Pancreas (tissue), 10 donors: ENCODE measurements at regions not wholly inside any gene's neighbourhood (a gene's known extent, or its start where the extent isn't known, plus 50 kb on each side); places are given as distances from the start of the nearest gene placed in this dataset.
"Not testable (repeated sequence)": the region's sequence is repeated elsewhere in the genome, so short reads cannot be mapped to it uniquely, and the experiment has no call there.

Experiments used
- ATAC-seq, 4 donors: fragments of 200-7000 bp; cut with Tn5 transposase; one replicate each; pipeline versions ENCODE4 v1.8.0 to v1.9.1; 2020; ENCODE audit warnings: mild to moderate bottlenecking in 4 of 4, moderate library complexity in 4 of 4
- DNase-seq, 6 donors: peaks; one replicate each; pipeline ENCODE4 v3.0.0-alpha.2; 2020
- FAIRE-seq: peaks from 2 replicates; lab custom pipeline; 2012; peaks lifted over from hg19 to GRCh38; lab: Jason Lieb, UNC
- H3K27ac ChIP-seq, 4 donors: fragments of 200-600 bp; sonication (generic); 1 replicate in 3 of 4; 2 replicates in 1 of 4; pipeline versions ENCODE4 v1.5.0 to v1.8.0; 2020
- H3K27me3 ChIP-seq, 4 donors: fragments of 200-600 bp; one replicate each; pipeline ENCODE4 v1.8.0; 2021
- H3K36me3 ChIP-seq, 3 donors: fragments of 200-600 bp; sonication (generic) in 1 of 3; one replicate each; pipeline versions ENCODE4 v1.5.0 to v1.8.0; 2020 to 2021
- H3K4me1 ChIP-seq, 3 donors: fragments of 200-600 bp; one replicate each; pipeline ENCODE4 v1.8.0; 2021
- H3K4me3 ChIP-seq, 4 donors: fragments of 200-600 bp; sonication (generic) in 2 of 4; one replicate each; pipeline versions ENCODE4 v1.5.0 to v1.8.0; 2020 to 2021
- H3K9me3 ChIP-seq, 4 donors: fragments of 200-600 bp; one replicate each; pipeline ENCODE4 v1.8.0; 2021
- WGBS, 2 donors: extraction: QIAGEN DNeasy Blood & Tissue Kit; methylation state at CpG; one replicate each; pipeline ENCODE4 v1.1.7; 2013; 5-methylcytosine and 5-hydroxymethylcytosine counted together
- intact Hi-C, 3 donors: fragments of 100-400 bp; cut with DNase I; formaldehyde crosslinking; loops; one replicate each; pipeline versions ENCODE4 v1.11.1 to v1.14.2; 2022
- TF ChIP-seq, protein P1 (sequence below), 4 donors: fragments of 200-600 bp; sonication (generic) in 3 of 4; IDR thresholded peaks; one replicate each; pipeline versions ENCODE4 v1.5.0 to v1.8.0; 2021; ENCODE audit warnings: antibody characterized with exemption in 4 of 4
- donor health status: healthy with polysubstance abuse.
- donor health status: DM: no; HTN: no; CAD: no; lungs with moderate emphysema.
- donor health status: DM: no; HTN: no; CAD: no.
- donor health status: control.
- donor health status: control.
- donor health status: Bipolar disorder and iron deficiency.
- donor health status: DM: yes; HTN: yes; CAD: no.
- donor health status: DM: no; HTN: no; CAD: no.
- donor health status: DM: no; HTN: no; CAD: no.
- donor health status: DM: yes; HTN: yes; CAD: no.

DNA sequence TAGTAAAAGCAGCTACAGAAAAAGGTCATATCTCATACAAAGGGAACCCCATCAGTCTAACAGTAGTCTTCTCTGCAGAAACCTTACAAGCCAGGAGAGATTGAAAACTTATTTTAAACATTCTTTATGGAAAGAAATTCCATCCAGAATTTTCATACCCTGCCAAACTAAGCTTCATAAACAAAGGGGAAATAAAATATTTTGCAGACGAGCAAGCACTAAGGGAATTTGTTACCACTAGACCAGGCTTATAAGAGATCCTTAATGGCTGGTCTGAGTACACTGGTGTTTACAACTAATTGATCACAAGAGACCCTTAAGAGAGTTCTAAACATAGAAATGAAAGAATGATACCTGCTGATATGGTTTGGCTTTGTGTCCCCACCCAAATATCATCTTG, 128.6 kb upstream of the TNFSF11 start:
- no peaks in the 10 kb centered on the region for H3K9me3 ChIP-seq
- H3K4me3 ChIP-seq: no peak overlapping the region
- peaks cover 0 to 2% (median 0%) of the 10 kb centered on the region in 4 donors for H3K27me3 ChIP-seq
- 71 to 79% methylated on average over 1 of the region's 1 CpG for WGBS, 2 donors
- no peaks in the 10 kb centered on the region for H3K36me3 ChIP-seq
- ATAC-seq (no peak), DNase-seq (no peak), FAIRE-seq (no peak)
- H3K27ac ChIP-seq: no peak overlapping the region
- TF ChIP-seq, protein P1, sequence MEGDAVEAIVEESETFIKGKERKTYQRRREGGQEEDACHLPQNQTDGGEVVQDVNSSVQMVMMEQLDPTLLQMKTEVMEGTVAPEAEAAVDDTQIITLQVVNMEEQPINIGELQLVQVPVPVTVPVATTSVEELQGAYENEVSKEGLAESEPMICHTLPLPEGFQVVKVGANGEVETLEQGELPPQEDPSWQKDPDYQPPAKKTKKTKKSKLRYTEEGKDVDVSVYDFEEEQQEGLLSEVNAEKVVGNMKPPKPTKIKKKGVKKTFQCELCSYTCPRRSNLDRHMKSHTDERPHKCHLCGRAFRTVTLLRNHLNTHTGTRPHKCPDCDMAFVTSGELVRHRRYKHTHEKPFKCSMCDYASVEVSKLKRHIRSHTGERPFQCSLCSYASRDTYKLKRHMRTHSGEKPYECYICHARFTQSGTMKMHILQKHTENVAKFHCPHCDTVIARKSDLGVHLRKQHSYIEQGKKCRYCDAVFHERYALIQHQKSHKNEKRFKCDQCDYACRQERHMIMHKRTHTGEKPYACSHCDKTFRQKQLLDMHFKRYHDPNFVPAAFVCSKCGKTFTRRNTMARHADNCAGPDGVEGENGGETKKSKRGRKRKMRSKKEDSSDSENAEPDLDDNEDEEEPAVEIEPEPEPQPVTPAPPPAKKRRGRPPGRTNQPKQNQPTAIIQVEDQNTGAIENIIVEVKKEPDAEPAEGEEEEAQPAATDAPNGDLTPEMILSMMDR (IDR thresholded peaks at IDR 0.05): no peak
- intact Hi-C loops: no loop called here
- H3K4me1 ChIP-seq: no peaks in the 10 kb centered on the region

DNA sequence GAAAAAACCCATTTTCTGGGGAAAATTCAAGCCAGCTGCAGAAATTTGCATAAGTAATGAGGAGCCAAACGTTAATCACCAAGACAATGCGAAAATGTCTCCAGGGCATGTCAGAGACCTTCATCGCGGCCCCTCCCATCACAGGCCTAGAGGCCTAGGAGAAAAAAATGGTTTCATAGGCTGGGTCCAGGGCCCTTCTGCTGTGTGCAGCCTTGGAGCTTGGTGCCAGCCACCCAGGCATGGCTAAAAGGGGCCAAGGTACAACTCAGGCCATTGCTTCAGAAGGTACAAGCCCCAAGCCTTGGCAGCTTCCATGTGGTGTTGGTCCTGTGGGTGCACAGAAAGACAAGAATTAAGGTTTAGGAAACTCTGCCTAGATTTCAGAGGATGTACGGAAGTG, 127.4 kb upstream of the TNFSF11 start:
- FAIRE-seq, H3K9me3 ChIP-seq, H3K27ac ChIP-seq, DNase-seq, H3K36me3 ChIP-seq, H3K4me3 ChIP-seq, intact Hi-C loops, ATAC-seq, H3K4me1 ChIP-seq, H3K27me3 ChIP-seq: not testable (repeated sequence)
- 76 to 78% methylated on average over 5 of the region's 5 CpGs for WGBS, 2 donors

DNA sequence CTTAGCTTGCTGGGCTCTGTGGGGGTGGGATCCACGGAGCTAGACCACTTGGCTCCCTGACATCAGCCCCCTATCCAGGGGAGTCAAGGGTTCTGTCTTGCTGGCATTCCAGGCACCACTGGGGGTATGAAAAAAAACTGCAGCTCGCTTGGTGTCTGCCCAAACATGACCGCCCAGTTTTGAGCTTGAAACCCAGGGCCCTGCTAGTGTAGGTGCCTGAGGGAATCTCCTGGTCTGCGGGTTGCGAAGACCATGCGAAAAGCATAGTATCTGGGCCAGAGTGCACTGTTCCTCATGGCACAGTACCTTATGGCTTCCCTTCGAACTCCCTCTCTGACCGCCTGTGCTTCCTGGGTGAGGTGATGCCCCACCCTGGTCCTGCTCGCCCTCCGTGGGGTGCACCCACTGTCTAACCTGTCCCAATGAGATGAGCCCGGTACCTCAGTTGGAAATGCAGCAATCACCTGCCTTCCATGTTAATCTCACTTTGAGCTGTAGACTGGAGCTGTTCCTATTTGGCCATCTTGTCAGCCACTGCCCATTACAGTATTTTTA, 120.8 kb upstream of the TNFSF11 start:
- DNase-seq (no peak), ATAC-seq (no peak), FAIRE-seq (no peak)
- H3K36me3 ChIP-seq: no peaks in the 10 kb centered on the region
- TF ChIP-seq, protein P1 (IDR thresholded peaks at IDR 0.05): no peak
- H3K27ac ChIP-seq: no peak overlapping the region
- H3K9me3 ChIP-seq: no peaks in the 10 kb centered on the region
- intact Hi-C loops: no loop called here
- no peaks in the 10 kb centered on the region for H3K4me1 ChIP-seq
- H3K4me3 ChIP-seq: no peak overlapping the region
- 86 to 89% methylated on average over 11 of the region's 11 CpGs for WGBS, 2 donors
- peaks cover 0 to 2% (median 0%) of the 10 kb centered on the region in 4 donors for H3K27me3 ChIP-seq

DNA sequence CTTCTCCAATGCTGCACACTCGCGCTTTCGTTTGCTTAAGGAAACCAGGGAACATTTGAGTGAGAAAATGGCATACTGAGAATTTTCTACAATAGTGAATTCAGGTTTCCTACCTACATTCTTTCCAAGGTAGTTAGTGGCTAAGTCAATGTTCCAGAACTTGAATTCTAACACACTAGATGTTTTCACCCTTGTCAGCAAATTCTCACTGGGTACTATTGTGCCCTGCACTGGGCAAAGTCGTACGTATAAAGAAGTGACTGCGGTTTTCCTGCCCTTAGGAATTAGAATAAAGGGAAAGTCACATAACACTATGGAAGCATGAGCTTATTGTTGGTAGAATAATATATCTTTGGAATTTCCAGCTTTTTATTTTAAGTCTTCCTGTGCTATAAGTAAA, 119.2 kb upstream of the TNFSF11 start:
- TF ChIP-seq, protein P1 (IDR thresholded peaks at IDR 0.05): no peak
- FAIRE-seq (no peak), DNase-seq (no peak), ATAC-seq (no peak)
- no peaks in the 10 kb centered on the region for H3K9me3 ChIP-seq
- no peaks in the 10 kb centered on the region for H3K4me1 ChIP-seq
- H3K36me3 ChIP-seq: no peaks in the 10 kb centered on the region
- H3K27ac ChIP-seq: no peak overlapping the region
- intact Hi-C loops: no loop called here
- H3K27me3 ChIP-seq: no peaks in the 10 kb centered on the region
- WGBS, 2 donors: 61 to 66% methylated on average over 6 of the region's 6 CpGs
- H3K4me3 ChIP-seq: no peak overlapping the region

DNA sequence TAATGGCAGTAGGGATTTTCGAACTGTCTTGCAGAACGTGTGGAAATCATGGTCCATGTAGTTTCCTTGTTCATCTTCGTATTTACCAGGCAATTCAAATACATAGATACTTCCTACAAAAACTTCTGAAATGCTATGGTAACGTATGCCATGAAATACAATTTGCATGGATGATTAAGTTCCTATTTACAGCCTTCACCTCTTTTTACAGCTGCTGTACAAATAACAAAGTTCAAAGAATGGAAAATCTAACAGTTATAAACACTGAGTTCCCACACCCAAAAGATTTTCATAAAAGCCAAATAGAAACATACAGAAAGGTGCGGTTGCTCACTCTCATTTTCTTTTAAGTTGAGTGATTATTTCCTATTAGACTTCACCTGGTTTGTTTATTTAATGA, 115.8 kb upstream of the TNFSF11 start:
- peak; percentile 75 for FAIRE-seq
- no peaks in the 10 kb centered on the region for H3K9me3 ChIP-seq
- H3K27ac ChIP-seq: no peak overlapping the region
- 52 to 61% methylated on average over 5 of the region's 5 CpGs for WGBS, 2 donors
- intact Hi-C loops: no loop called here
- H3K27me3 ChIP-seq: no peaks in the 10 kb centered on the region
- ATAC-seq: no peak
- no peaks in the 10 kb centered on the region for H3K4me1 ChIP-seq
- TF ChIP-seq, protein P1 (IDR thresholded peaks at IDR 0.05): no peak
- no peaks in the 10 kb centered on the region for H3K36me3 ChIP-seq
- DNase-seq: no peak
- H3K4me3 ChIP-seq: no peak overlapping the region
